Gastroesophageal sphincter (tissue), 4 donors: ENCODE measurements at regions not wholly inside any gene's neighbourhood (a gene's known extent, or its start where the extent isn't known, plus 50 kb on each side); places are given as distances from the start of the nearest gene placed in this dataset.

Source experiments
- ATAC-seq: fragments of 150-250 bp; one replicate; pipeline ENCODE4 v1.9.1; 2016; ENCODE audit warnings: mild to moderate bottlenecking, moderate library complexity
- H3K27ac ChIP-seq, 4 donors: fragments of 200-600 bp; sonication (generic) in 3 of 4; 1 replicate in 3 of 4; 2 replicates in 1 of 4; pipeline ENCODE4 v1.5.1; 2016 to 2019
- H3K27me3 ChIP-seq: fragments of 200-600 bp; sonication (generic); one replicate; pipeline ENCODE4 v1.5.1; 2019
- H3K36me3 ChIP-seq, 2 donors: fragments of 200-600 bp; sonication (generic); one replicate each; pipeline ENCODE4 v1.5.1; 2019; ENCODE audit warnings: control low read depth in 1 of 2
- H3K4me1 ChIP-seq, 3 donors: fragments of 200-600 bp; sonication (generic); 1 replicate in 2 of 3; 2 replicates in 1 of 3; pipeline ENCODE4 v1.5.1; 2016 to 2019; ENCODE audit warnings: control low read depth in 2 of 3
- H3K4me3 ChIP-seq, 2 donors: fragments of 200-600 bp; sonication (generic); one replicate each; pipeline ENCODE4 v1.5.1; 2019; ENCODE audit warnings: mild to moderate bottlenecking in 1 of 2, moderate library complexity in 1 of 2
- H3K9me3 ChIP-seq, 3 donors: fragments of 200-600 bp; sonication (generic); one replicate each; pipeline ENCODE4 v1.5.1; 2017 to 2019; ENCODE audit warnings: control low read depth in 2 of 3
- CTCF ChIP-seq, 4 experiments: fragments of 200-600 bp in 2 of 4; fragments of 450-650 bp in 2 of 4; sonication (generic) in 1 of 4; IDR thresholded peaks; one replicate each; pipeline ENCODE4 v1.5.1; 2017 to 2019; ENCODE audit warnings: antibody characterized with exemption in 4 of 4, mild to moderate bottlenecking in 2 of 4, moderate library complexity in 2 of 4
- EP300 ChIP-seq: sonication (generic); formaldehyde crosslinking; IDR thresholded peaks from one replicate; pipeline ENCODE4 v1.6.1; 2017; ENCODE audit warnings: antibody characterized with exemption, mild to moderate bottlenecking
- POLR2A ChIP-seq, 2 donors: fragments of 450-650 bp; IDR thresholded peaks; one replicate each; pipeline ENCODE4 v1.6.1; 2017; ENCODE audit warnings: antibody characterized with exemption in 2 of 2, mild to moderate bottlenecking in 2 of 2, moderate library complexity in 1 of 2
- POLR2AphosphoS5 ChIP-seq: sonication (generic); formaldehyde crosslinking; IDR thresholded peaks from one replicate; pipeline ENCODE4 v1.6.1; 2017; ENCODE audit warnings: antibody characterized with exemption
- WGBS, 2 donors: methylation state at CpG; one replicate each; pipeline ENCODE4 v1.1.5; 2018; ENCODE audit warnings: low coverage in 1 of 2; 5-methylcytosine and 5-hydroxymethylcytosine counted together

GRCh38 chr17:55572599-55572998 lies 61.3 kb upstream of the SMIM36 start:
- TF ChIP-seq CTCF (IDR thresholded peaks at IDR 0.05), result no peak
- TF ChIP-seq POLR2A (IDR thresholded peaks at IDR 0.05), result no peak
- TF ChIP-seq EP300, result no peak
- TF ChIP-seq POLR2AphosphoS5, result no peak
- H3K27me3 ChIP-seq, result no peaks in the 10 kb centered on the region
- no peaks in the 10 kb centered on the region for H3K36me3 ChIP-seq
- 98 to 100% methylated on average over 2 of the region's 2 CpGs for WGBS, 2 donors
- ATAC-seq, result no peak
- no peaks in the 10 kb centered on the region for H3K9me3 ChIP-seq
- H3K4me3 ChIP-seq, result no peak overlapping the region
- no peak overlapping the region for H3K27ac ChIP-seq
- peaks cover 0 to 24% (median 3%) of the 10 kb centered on the region in 3 donors for H3K4me1 ChIP-seq

- Histone ChIP-seq H3K4me1 (peaks cover 0 to 25% (median 3%) of the 10 kb centered on the region in 3 donors), H3K27ac (no peak overlapping the region), H3K9me3 (no peaks in the 10 kb centered on the region), H3K4me3 (no peak overlapping the region), H3K36me3 (no peaks in the 10 kb centered on the region), H3K27me3 (no peaks in the 10 kb centered on the region)
- TF ChIP-seq POLR2AphosphoS5 (no peak), EP300 (no peak), CTCF (IDR thresholded peaks at IDR 0.05) (no peak), POLR2A (IDR thresholded peaks at IDR 0.05) (no peak)
- ATAC-seq, result no peak
- WGBS, 2 donors, result 97 to 99% methylated on average over 4 of the region's 4 CpGs
Observed at GRCh38 chr17:55572139-55572538, 60.9 kb upstream of the SMIM36 start.

- Histone ChIP-seq H3K4me3 (no peak overlapping the region), H3K27ac (no peak overlapping the region), H3K27me3 (no peaks in the 10 kb centered on the region), H3K9me3 (no peaks in the 10 kb centered on the region), H3K36me3 (no peaks in the 10 kb centered on the region), H3K4me1 (peaks cover 0 to 20% (median 0%) of the 10 kb centered on the region in 3 donors)
- 71 to 96% methylated on average over 1 to 2 of the region's 2 CpGs for WGBS, 2 donors
- ATAC-seq, result no peak
- TF ChIP-seq CTCF (IDR thresholded peaks at IDR 0.05) (no peak), POLR2AphosphoS5 (no peak), EP300 (no peak), POLR2A (IDR thresholded peaks at IDR 0.05) (no peak)
Observed at GRCh38 chr17:55571095-55571494, 59.8 kb upstream of the SMIM36 start.

- peaks cover 0 to 16% (median 0%) of the 10 kb centered on the region in 3 donors for H3K4me1 ChIP-seq
- no peak for ATAC-seq
Observed at GRCh38 chr17:55570391-55570790, 59.1 kb upstream of the SMIM36 start.

More at GRCh38 chr17:55570391-55570790, 59.1 kb upstream of the SMIM36 start:
- no peak overlapping the region for H3K4me3 ChIP-seq
- no peaks in the 10 kb centered on the region for H3K9me3 ChIP-seq
- H3K27ac ChIP-seq, result no peak overlapping the region
- 93 to 100% methylated on average over 1 to 2 of the region's 6 CpGs for WGBS, 2 donors
- H3K36me3 ChIP-seq, result no peaks in the 10 kb centered on the region
- H3K27me3 ChIP-seq, result no peaks in the 10 kb centered on the region
- TF ChIP-seq EP300 (no peak), POLR2AphosphoS5 (no peak), CTCF (IDR thresholded peaks at IDR 0.05) (no peak), POLR2A (IDR thresholded peaks at IDR 0.05) (no peak)
